GM18508 (cell line): ENCODE measurements at regions not wholly inside any gene's neighbourhood (a gene's known extent, or its start where the extent isn't known, plus 50 kb on each side); places are given as distances from the start of the nearest gene placed in this dataset.

ENCODE experiments used
- ATAC-seq: cut with Tn5 transposase; IDR thresholded peaks from one replicate; pipeline ENCODE4 v1.9.1; 2021; ENCODE audit warnings: moderate number of reproducible peaks; ENCODE audit not compliant: insufficient read depth, unreplicated experiment

- ATAC-seq = no peak
Observed at GRCh38 chr17:73997059-73997458, 206.4 kb upstream of the RPL38 start.

DNA sequence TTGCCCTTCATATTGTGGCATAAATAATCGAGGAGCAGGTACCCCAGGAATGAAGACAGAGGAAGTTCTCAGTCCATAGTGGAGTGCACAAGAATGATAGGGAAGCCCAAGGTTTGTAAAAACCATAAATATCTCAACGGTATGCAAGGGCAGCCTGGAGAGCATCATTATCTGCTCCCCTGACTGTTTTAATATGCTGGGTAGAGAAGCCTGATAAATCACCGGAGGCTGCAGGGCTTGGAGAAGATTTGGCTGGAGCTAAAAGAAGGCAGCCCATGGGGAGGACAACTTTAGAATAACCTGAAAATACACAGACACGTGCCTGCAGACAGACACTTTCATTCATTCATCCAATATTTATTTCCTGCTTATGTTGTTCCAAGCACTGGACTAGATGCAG lies 205.2 kb upstream of the RPL38 start:
- no peak for ATAC-seq

DNA sequence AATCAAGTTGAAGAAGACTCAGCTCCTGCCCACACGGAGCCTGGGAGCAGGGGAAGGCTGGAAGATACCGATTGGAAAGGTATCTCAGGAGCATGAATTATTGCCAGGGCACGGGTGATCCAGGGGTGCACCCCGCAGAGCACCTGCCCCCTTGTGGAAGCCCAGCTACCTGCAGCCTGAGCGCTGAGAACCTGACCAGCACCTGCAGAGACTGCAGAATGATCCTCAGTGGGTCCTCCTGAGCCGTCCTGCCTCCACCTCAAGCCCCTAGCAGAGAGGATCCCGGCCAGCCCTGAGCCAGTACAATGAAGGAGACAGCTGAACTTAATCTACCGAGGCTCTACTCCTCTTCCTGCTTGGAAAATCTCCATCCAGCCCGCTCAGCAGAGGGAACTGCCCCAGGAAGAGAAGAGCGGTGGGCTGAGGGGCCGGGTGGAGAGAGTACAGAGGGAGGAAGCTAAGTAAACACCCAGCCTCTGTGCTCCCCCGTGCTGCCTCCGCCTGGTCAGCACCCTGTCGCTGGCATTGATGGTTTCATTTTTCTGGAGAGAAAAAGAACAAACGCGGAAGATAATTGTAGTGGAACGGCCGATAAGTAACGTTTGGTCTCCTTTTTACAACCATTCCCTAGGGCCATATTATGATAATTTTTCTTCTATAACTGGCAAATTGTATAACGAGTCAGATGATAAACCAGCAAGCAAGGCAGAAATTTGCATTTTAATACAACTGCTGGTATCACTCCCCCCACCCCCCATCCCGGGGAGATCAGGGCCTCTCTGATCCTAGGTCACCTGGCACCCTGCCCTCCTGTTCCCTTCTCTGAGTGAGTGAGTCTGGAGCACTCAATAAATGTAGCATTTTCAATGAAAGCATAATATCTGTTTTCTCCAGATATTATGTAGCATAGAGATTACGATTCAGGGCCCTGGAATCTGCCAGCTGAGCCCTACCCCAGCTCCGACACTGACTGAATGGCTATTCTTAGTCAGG lies 204.5 kb upstream of the RPL38 start:
- ATAC-seq = no peak

GRCh38 chr17:74001145-74001544 lies 202.3 kb upstream of the RPL38 start:
- no peak for ATAC-seq

DNA sequence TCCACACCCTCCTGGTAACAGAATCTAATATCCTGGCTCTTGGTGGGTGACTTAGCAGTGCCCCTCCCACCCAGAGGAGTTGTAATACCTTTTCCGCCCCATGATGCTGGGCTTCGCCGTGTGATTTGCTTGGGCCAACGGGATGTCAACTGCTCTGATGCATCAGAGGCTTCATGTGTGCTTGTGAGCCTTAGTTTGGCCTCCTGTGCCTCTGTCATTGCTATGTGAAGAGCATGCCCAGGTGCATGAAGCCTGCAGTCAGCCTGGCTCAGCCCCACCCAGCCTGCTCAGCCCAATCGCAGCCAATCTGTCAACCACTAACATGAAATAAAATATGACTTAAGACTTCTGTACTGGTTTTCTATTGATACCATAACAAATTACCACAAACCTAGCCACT lies 201.2 kb upstream of the RPL38 start:
- ATAC-seq = no peak

DNA sequence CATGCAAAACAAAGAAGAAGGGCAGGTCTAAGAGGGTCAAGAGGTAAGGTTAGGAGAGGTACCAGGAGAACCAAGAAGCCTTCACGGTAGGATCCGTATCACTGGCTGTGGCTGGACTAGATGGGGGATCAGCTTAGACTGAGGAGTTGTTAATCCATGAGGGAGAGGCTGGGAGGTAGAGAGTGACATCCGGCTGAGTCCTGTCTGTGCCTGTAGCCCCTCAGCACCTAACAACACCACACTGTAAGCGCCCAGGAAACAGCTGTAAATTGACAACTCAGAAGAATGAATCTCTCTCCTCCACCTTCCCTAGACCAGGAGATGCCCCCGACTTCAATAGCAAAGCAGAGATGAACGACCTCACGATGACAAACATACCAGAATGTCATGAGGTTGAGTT lies 199.4 kb upstream of the RPL38 start:
- no peak for ATAC-seq

DNA sequence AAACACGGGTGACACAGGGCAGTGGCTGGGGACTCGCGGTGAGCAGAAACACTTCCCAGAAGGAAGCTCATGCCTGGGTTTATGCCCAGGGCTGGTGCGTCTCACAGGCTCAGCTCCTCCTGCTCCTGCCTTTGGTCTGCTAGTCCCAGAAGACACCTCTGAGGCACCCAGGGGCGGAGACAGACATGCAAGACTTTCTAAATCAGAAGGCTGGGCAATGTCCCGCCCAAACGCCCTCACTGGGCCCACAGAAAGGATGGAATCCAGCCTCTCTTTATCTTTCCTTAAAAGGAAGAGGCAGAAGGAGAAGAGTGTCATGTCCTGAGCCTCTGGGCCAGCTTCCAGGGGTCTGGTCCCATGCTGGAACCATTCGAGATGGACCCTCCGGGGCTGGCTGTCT lies 197.7 kb upstream of the RPL38 start:
- ATAC-seq = no peak

DNA sequence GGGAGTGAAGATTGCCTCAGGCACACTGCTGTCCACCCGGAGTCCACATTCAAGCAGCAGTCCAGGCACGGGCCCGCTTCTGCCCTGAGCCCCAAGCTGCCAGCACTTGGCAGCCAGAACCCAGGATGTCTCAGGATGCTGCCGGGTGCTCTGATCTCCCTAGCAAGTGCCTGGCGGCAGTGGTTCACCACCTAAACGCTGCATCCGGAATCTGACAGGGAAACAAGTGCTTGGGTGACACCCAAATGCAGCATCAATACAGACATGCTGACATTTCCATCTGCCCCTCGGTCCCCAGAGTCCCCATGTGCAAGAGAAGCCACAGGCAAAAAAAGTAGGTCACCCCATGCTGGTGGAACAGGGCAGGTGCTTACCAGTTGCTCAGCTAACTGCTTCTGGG lies 197.1 kb upstream of the RPL38 start:
- no peak for ATAC-seq

DNA sequence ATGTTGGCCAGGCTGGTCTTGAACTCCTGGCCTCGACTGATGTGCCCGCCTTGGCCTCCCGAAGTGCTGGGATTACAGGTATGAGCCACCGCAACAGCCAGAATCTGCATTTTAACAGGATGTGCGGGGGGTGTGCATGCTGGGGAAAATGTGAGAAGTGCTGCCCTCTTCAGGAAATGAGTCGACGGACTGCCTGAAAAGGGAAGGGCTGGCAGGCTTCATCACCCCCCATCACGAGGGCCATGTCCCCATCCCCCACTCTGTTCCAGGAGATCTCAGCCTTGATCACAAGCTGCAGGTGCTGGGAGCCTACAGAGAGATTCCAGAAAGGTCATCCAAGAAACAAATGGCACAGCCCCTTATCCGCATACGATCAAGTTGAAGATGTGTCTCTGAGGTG lies 195.3 kb upstream of the RPL38 start:
- no peak for ATAC-seq

DNA sequence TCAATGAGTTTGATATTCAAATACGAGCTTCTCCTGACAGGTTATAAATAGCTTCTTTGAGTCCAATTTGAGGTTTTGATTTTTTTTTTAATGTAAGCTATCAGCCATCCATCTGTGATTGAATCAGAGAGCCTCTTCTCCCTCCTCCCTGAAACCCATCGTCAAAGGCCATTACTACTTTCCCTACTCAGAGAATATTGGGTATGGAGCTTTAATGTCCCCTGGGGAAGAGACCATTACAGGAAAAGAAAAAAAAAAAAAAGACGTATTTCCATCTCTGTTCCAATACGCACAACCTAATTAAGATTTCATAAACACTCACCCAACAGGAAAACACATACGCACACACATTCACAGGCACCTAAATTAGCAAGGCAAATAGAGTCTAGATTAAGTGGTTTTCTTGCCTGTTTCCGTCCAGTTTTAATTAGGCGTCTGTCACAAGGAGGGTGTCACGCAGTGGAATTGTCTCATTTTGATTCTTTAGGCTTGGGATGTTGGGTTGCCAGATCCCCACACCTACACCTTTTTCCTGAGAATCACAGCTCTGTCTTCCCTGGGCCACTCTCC lies 194.3 kb upstream of the RPL38 start:
- no peak for ATAC-seq

DNA sequence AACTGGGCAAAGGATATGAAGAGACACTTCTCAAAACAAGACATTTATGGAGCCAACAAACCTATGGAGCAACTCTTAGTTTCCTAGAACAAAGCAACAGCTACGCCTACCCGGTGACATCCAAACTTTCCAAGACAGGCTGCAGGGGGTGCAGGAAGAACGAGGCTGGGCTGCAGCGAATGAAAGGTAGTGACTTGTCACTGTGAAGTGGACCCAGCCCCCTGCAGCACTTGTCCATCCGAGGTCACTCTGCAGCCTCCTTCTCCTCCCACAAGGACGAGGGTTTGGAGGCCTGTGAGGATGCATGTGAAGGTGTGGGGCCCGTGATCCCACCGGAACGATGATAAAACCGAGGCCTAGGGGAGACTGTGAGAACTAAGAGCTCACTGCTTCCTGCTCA lies 192.6 kb upstream of the RPL38 start:
- no peak for ATAC-seq

DNA sequence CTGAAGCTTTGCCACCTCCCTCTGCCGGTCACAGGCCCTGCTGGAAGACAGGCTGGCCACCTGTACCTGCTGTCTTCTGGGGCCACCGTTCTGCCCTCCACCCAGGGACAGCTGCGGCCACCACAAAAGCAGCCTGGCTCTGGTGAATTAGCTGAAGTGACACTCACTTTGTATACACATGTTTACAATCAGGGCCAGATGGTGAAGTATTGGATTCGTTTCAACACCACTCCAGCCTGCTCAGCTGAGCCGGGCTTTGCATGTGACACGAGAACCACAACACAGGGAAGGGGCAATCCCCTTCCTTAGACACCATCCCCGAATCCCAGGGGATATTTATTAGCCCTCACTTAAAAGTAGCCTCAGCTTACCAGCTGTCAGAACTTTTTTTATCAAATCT lies 191.5 kb upstream of the RPL38 start:
- no peak for ATAC-seq

- no peak for ATAC-seq
Observed at GRCh38 chr17:74012465-74012864, 191.0 kb upstream of the RPL38 start.

GRCh38 chr17:74015316-74015715 lies 188.2 kb upstream of the RPL38 start:
- ATAC-seq = no peak

DNA sequence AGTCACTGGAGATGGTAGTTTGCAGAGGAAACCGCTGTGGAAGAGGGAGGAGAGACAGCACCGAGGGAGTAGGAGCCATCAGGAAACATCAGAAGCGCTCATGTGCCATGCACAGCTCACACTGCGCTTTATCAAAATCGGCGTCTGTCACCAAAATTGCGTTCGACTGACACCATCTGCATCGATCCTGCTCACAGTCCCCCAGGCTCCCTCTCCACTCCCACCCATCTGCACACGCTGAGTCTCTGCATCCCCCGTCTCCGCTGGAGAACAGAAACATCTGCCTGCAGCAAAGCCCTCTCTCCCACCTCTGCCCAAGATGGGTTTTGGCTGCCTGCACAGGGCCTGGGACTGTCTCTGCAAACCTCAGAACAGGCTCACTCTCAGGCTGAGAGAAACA lies 187.5 kb upstream of the RPL38 start:
- ATAC-seq = no peak

DNA sequence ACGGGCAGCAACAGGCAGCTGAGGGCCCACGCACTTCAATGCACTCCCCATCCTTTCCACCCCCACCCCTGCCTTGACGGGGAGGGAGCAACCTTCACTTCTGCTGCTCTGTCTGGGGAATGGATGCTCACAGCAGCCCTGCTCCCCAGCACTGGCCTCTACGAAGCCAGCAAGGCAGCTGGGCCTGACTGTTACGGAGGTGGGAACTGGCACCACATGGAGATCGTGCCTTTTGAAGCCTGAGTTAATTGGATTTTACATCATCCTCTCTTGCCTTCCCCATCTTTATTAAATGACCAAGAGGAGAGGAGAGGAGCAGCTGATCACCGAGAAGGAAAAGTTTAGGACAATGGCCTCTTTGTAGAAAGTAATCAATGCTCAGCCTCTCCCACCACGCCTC lies 187.0 kb upstream of the RPL38 start:
- no peak for ATAC-seq

DNA sequence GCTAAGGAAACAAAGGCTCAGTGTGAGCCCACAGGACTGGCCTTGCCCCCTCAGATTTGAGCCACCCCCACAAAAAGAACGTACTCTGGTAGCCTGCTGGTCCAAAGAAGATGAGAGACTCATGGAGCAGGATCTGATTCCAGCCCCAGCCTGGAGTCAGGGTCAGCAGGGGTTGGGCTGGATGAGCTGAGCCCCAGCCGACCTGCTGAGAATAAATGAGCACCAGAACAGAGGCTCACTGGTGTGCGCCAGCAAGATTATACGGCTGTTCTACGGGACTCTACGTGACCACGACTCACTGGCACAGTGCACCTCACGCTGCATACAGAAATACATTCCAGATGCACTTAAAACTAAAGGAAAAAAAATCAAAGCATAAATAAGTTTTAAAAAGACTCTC lies 186.0 kb upstream of the RPL38 start:
- no peak for ATAC-seq

DNA sequence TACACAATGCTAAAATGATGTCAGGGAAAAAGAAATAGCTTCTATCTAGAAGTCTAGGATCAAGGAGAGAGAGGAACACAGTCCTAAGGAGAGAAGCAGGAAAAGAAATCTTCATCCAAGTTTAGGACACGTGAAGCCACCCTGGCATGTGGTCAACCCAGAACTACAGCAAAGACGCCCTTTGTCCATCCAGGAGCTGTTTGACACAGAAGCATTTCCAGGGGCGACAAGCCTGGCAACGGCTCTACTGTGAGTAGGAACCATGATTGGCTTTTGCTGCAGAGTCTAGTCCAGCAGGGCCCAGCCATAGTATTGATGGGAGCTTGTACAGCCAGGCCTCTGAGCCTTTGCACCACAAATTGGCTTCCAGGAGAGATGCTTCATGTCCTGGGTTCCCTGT lies 185.4 kb upstream of the RPL38 start:
- no peak for ATAC-seq

DNA sequence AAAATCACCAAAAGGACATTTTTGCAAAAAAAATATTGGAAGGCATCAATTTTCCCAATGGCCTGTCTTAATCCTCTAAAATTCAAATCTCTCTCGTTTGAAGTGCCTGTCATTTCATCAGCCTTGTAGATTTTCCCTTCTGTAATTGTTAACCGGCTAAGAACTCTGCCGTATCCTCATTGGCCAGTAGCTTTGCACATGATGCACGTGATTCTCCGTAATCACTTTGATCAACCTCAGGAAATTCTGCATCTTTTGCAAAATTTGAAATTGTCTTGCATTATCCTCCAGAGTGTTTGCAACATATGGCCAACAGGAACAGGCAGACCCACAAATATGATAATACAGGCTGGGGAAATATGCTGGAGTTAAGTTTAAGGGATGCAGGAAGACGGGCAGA lies 184.2 kb upstream of the RPL38 start:
- ATAC-seq = no peak

- ATAC-seq = no peak
Observed at GRCh38 chr17:74019860-74020259, 183.6 kb upstream of the RPL38 start.

DNA sequence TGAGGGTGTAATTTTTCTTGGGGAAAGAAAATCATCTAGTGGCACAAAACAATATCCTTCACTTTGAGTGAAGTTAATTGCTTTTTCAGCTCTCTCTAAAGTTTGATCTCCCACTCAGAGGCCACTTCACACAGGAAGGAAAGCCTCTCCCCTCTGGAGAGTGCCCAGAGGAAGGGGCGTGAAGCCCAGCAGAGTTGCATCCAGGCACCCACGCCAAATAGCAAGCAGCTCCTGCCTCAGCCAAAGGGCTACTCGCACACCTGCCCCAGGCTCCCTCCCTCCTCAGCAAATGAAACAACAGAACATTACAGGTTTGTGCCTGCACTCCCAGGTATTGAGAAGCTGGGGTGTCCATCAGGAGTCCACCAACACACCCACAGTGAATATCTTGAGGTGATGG lies 183.0 kb upstream of the RPL38 start:
- no peak for ATAC-seq
